ENCODE measurements at regions not wholly inside any gene's neighbourhood (a gene's known extent, or its start where the extent isn't known, plus 50 kb on each side); places are given as distances from the start of the nearest gene placed in this dataset.

DNA sequence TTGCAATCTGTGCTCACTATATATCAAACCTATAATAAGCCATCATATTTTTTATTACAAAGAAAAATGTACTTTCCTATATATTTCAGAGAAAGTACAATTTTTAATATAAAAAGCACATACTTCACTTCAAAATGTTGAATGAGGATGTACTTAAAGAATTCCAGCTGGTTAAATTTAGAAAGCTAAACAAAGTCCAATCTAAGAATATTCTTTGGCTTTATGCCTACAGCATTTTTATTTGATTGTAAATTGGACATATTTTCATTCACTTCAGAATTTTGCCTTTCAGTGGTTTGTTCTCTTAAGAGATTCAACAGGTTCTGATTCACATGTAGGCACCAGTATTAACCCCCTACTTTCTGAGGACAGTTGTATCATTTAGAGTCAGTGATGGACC is 533.8 kb downstream of the CAAP1 start:
- no peaks in the 10 kb centered on the region for H3K4me1 Mint-ChIP-seq
- H3K4me3 Mint-ChIP-seq, result no peak overlapping the region
- no peaks in the 10 kb centered on the region for H3K27me3 Mint-ChIP-seq (ENCODE audit: low read depth)
- no peak for DNase-seq (ENCODE audit: low read depth, low spot score)
- no peak overlapping the region for H3K27ac Mint-ChIP-seq (ENCODE audit: unreplicated experiment)
- peaks cover 2% of the 10 kb centered on the region for H3K36me3 Mint-ChIP-seq (ENCODE audit: low read depth)
- peaks cover 10% of the 10 kb centered on the region for H3K9me3 Mint-ChIP-seq
- TF ChIP-seq, protein P1, sequence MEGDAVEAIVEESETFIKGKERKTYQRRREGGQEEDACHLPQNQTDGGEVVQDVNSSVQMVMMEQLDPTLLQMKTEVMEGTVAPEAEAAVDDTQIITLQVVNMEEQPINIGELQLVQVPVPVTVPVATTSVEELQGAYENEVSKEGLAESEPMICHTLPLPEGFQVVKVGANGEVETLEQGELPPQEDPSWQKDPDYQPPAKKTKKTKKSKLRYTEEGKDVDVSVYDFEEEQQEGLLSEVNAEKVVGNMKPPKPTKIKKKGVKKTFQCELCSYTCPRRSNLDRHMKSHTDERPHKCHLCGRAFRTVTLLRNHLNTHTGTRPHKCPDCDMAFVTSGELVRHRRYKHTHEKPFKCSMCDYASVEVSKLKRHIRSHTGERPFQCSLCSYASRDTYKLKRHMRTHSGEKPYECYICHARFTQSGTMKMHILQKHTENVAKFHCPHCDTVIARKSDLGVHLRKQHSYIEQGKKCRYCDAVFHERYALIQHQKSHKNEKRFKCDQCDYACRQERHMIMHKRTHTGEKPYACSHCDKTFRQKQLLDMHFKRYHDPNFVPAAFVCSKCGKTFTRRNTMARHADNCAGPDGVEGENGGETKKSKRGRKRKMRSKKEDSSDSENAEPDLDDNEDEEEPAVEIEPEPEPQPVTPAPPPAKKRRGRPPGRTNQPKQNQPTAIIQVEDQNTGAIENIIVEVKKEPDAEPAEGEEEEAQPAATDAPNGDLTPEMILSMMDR (conservative IDR thresholded peaks at IDR 0.05), result no peak

DNA sequence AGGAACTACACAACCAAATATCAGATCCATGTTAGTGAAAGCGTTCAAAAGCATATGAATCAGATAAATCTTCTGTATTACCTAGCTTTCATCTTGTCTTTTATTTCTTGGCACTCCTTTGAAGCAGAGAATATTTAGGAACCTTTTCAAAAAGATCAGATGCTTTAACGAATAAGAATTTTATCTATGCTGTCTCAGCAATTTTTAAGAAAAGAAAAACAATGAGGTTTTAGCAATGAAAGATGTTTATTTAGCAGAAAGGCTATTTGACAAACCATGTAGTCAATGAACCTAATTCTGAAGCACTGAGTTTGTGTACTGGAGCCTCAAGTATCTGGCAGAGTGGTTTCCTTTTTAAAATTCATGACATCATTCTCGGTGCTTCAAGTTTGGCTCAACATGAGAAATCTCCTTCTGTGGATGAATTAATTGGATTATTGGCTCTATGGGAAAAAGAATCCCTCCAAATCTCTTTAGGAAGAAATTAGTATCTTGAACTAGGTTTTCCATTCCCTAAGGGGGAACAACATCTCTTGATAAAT is 534.7 kb downstream of the CAAP1 start:
- Mint-ChIP-seq H3K4me3 (no peak overlapping the region), H3K27ac (ENCODE audit: unreplicated experiment) (no peak overlapping the region), H3K36me3 (ENCODE audit: low read depth) (peaks cover 2% of the 10 kb centered on the region), H3K27me3 (ENCODE audit: low read depth) (no peaks in the 10 kb centered on the region), H3K4me1 (no peaks in the 10 kb centered on the region), H3K9me3 (peaks cover 6% of the 10 kb centered on the region)
- TF ChIP-seq, protein P1 (conservative IDR thresholded peaks at IDR 0.05), result no peak
- no peak for DNase-seq (ENCODE audit: low read depth, low spot score)

DNA sequence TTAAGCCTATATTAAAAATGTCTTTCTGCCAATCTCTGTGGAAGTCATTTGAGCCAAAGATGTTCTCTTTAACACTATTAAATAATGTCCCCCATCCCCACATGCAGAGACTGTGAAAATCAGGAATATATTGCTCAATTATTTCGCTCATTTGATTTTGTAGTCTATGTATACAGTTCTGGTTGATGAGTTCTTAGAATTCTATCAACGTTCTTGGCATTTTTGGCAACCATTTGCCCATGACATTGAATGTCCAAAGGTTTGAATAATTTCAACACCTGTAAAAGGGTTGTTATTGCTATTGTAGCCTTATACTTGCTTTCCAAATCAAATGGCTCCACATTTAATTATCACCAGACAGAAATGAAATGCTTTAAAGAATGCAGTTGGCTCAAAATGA is 536.1 kb downstream of the CAAP1 start:
- Mint-ChIP-seq H3K4me1 (no peaks in the 10 kb centered on the region), H3K27me3 (ENCODE audit: low read depth) (no peaks in the 10 kb centered on the region), H3K9me3 (peaks cover 10% of the 10 kb centered on the region), H3K27ac (ENCODE audit: unreplicated experiment) (no peak overlapping the region), H3K36me3 (ENCODE audit: low read depth) (no peaks in the 10 kb centered on the region), H3K4me3 (no peak overlapping the region)
- TF ChIP-seq, protein P1 (conservative IDR thresholded peaks at IDR 0.05), result no peak
- DNase-seq (ENCODE audit: low read depth, low spot score), result no peak

DNA sequence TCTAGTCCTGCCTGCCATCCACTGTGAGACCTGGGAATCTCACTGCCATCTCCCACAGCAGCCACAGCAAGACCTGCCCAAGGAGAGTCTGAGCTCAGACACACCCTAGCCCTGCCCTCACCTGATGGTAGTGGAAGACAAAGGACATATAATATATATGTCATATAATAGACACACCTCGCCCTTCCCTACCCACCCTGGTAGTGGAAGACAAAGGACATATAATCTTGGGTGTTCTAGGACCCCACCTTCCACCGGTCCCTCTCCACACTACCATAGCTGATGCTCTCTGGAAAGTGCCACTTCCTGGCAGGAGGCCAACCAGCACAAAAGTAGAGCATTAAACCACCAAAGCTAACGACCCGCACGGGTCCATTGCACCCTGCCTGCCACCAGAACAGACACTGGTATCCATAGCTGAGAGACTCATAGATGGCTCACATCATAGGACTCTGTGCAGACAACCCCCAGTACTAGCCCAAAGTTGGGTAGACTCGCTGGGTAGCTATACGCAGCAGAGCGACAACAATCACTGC is 545.6 kb downstream of the CAAP1 start:
- Mint-ChIP-seq H3K9me3 (peaks cover 17% of the 10 kb centered on the region), H3K4me3 (no peak overlapping the region), H3K27ac (ENCODE audit: unreplicated experiment) (no peak overlapping the region), H3K27me3 (ENCODE audit: low read depth) (no peaks in the 10 kb centered on the region), H3K36me3 (ENCODE audit: low read depth) (no peaks in the 10 kb centered on the region), H3K4me1 (no peaks in the 10 kb centered on the region)
- no peak for DNase-seq (ENCODE audit: low read depth, low spot score)
- TF ChIP-seq, protein P1 (conservative IDR thresholded peaks at IDR 0.05), result no peak

DNA sequence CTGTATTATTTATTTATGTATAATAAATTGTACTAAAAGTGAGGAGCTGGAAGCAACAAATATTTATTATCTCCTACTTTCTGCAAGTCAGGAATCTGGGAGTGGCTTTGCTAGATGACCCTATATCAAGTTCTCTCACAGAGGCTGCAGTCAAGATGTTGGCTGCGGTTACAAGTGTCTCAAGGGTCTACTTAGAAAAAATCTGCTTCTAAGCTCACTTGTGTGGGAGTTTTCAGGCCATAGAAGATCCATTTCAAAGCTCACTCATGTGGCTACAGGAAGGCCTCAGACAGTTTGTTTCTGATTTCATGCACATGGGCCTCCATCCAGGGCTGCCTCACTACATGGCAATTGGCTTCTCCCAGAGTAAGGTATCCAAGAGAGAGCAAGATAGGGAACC is 551.1 kb downstream of the CAAP1 start:
- no peaks in the 10 kb centered on the region for H3K36me3 Mint-ChIP-seq (ENCODE audit: low read depth)
- no peak overlapping the region for H3K27ac Mint-ChIP-seq (ENCODE audit: unreplicated experiment)
- H3K4me1 Mint-ChIP-seq, result no peaks in the 10 kb centered on the region
- no peak overlapping the region for H3K4me3 Mint-ChIP-seq
- H3K9me3 Mint-ChIP-seq, result peaks cover 13% of the 10 kb centered on the region
- TF ChIP-seq, protein P1 (conservative IDR thresholded peaks at IDR 0.05), result no peak
- DNase-seq (ENCODE audit: low read depth, low spot score), result no peak
- no peaks in the 10 kb centered on the region for H3K27me3 Mint-ChIP-seq (ENCODE audit: low read depth)
